Eye (tissue), 1 donor: ENCODE measurements at regions not wholly inside any gene's neighbourhood (a gene's known extent, or its start where the extent isn't known, plus 50 kb on each side); places are given as distances from the start of the nearest gene placed in this dataset.
"Not testable (repeated sequence)": the region's sequence is repeated elsewhere in the genome, so short reads cannot be mapped to it uniquely, and the experiment has no call there.

Experiments
- DNase-seq: peaks from one replicate; pipeline ENCODE4 v3.0.0-alpha.2; 2015

- no peak for DNase-seq
Observed at GRCh38 chr1:60949154-60949825, 133.1 kb upstream of the NFIA start.

GRCh38 chr1:60948486-60948885, 133.9 kb upstream of the NFIA start:
- DNase-seq, result no peak

- no peak for DNase-seq
Observed at GRCh38 chr1:60947367-60947766, 135.0 kb upstream of the NFIA start.

GRCh38 chr1:60942896-60943638, 139.3 kb upstream of the NFIA start:
- no peak for DNase-seq

GRCh38 chr1:60942291-60942690, 140.1 kb upstream of the NFIA start:
- no peak for DNase-seq

GRCh38 chr1:60940685-60941084, 141.7 kb upstream of the NFIA start:
- not testable (repeated sequence) for DNase-seq

GRCh38 chr1:60937720-60938119, 144.6 kb upstream of the NFIA start:
- no peak for DNase-seq

GRCh38 chr1:60936591-60937342, 145.6 kb upstream of the NFIA start:
- DNase-seq, result no peak

GRCh38 chr1:60936163-60936562, 146.2 kb upstream of the NFIA start:
- DNase-seq, result peak; percentile 80

GRCh38 chr1:60935599-60936110, 146.7 kb upstream of the NFIA start:
- DNase-seq, result peak; percentile 48

GRCh38 chr1:60930130-60930529, 152.2 kb upstream of the NFIA start:
- no peak for DNase-seq

GRCh38 chr1:60924964-60925798, 157.2 kb upstream of the NFIA start:
- DNase-seq, result no peak

GRCh38 chr1:60924165-60924564, 158.2 kb upstream of the NFIA start:
- DNase-seq, result no peak

GRCh38 chr1:60923389-60924087, 158.8 kb upstream of the NFIA start:
- no peak for DNase-seq

GRCh38 chr1:60922304-60922703, 160.1 kb upstream of the NFIA start:
- no peak for DNase-seq

GRCh38 chr1:60921175-60921574, 161.2 kb upstream of the NFIA start:
- DNase-seq, result no peak

- peak; percentile 36 for DNase-seq
Observed at GRCh38 chr1:60920561-60920960, 161.8 kb upstream of the NFIA start.

- DNase-seq, result no peak
Observed at GRCh38 chr1:60918867-60919266, 163.5 kb upstream of the NFIA start.

GRCh38 chr1:60916906-60917305, 165.5 kb upstream of the NFIA start:
- DNase-seq, result peak; percentile 86

GRCh38 chr1:60916199-60916598, 166.2 kb upstream of the NFIA start:
- no peak for DNase-seq

GRCh38 chr1:60915441-60915840, 166.9 kb upstream of the NFIA start:
- DNase-seq, result no peak

- no peak for DNase-seq
Observed at GRCh38 chr1:60914982-60915381, 167.4 kb upstream of the NFIA start.
